ENCODE measurements at regions not wholly inside any gene's neighbourhood (a gene's known extent, or its start where the extent isn't known, plus 50 kb on each side); places are given as distances from the start of the nearest gene placed in this dataset.
"Not testable (repeated sequence)": the region's sequence is repeated elsewhere in the genome, so short reads cannot be mapped to it uniquely, and the experiment has no call there.

DNA sequence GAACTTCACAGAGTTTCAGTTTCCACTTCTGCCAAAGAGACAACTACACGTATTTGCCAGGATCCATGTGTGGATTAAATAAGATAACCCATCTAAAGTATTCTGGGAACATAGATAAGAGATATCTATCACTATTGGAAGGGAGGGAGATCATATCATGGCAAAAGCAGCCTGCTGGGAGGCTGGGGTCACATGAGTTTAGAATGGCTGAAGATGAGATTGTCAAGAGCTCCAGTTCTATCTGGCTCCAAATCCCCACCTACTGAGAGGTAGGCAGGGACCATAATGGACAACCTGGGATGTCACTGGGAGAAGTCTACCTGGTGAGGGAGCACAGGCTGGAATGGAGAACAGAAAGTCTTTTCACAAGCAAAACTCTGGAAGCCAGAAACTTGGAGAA is 192.6 kb upstream of the ST6GAL2 start:
- intact Hi-C loops (cut with DNase I) = no loop called here
- ATAC-seq (ENCODE audit: poor library complexity) = no peak
- DNase-seq = no peak

DNA sequence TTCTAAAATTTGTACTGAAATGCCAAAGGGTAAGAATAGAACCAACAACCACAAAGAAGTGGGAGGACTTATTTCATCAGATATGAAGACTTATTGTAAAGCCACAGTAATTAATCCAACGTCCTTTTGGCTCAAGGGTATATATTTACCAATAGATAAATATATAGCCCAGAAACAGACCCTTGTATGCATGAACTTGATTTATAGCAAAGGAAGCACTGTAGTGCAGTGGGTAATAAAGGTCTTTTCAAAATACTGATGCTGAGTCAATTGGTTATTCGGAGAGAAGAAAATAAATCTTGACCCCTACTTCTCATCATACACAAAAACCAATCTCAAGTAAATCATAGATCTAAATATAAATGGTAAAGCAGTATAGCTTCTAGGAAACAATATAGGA is 200.5 kb upstream of the ST6GAL2 start:
- ATAC-seq (ENCODE audit: poor library complexity) (no peak), DNase-seq (no peak)
- intact Hi-C loops (cut with DNase I) = no loop called here

DNA sequence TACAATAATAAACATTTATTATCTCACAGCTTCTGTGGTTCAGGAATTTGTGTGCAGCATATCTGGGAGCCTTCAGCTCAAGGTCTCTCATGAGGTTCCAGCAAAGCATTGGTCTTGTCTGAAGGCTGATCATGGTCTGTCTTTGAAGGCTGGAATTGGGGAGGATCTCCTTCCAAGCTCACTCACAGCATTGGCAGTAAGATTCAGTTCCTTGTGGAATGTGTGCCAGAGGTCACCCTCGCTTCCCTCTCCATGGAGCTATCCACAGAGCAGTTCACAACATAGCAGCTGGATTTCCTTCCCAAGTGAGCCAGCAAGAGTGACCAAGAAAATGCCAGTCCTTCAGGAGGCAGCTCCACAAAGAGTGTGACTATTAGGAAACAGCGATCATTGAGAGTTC is 202.2 kb upstream of the ST6GAL2 start:
- DNase-seq (no peak), ATAC-seq (ENCODE audit: poor library complexity) (no peak)
- intact Hi-C loops (cut with DNase I) = no loop called here

DNA sequence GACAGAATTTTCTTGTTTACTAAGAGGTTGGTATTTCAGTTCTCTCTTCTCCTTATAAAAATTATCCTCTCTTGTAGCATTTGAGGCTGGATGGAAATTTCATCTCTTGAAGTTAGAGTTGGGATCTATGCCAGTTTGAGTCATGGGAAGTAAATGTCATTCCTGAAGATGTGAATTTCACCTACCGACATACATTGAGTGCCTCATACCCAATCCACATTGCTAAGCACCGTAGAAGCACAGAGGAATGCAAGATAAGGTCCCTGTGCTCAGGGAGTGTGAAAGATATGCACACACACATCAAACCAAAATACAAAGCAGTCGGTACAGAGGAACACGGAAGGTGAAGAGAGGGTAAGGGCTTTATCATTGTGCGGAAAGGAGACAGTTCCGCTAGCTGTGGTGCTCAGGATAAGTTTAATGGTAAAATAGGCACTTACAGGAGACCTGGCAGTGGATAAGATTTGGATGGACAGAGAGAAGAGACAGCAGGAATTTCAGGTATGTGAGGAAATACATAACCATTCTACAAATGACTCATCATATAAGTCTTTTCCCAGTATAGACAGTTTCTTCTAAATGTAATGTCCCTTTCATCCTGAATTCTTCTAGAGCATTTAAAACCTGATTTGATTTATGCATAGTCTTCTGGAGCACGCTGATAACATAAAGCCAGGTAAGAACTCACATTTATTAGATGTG is 205.3 kb upstream of the ST6GAL2 start:
- DNase-seq = no peak
- intact Hi-C loops (cut with DNase I) = no loop called here
- ATAC-seq (ENCODE audit: poor library complexity) = no peak

DNA sequence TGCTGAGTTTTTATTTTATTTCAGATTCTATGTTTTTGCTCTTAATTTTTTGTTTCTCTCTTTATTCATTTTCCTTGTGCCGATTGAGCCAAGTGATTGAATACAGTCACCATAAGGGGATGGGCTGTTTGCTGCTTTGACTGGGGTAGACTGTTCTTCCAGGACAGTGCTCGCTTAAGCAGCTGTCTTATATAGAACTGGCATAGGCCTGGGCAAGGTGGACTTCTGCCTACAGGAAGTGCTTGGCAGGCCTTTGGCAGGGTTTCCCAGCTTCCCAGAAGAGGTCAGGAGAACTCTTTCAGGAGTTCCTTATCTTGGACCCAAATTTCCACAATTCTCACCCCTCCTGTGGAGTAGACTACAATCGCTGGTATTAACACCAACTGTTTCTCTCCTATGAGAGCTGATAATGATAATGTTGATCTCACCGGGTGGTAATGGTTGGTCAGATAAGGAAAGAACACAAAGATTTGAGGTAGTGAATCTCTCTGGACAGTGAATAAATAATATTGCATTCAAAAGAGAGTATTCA is 207.5 kb upstream of the ST6GAL2 start:
- ATAC-seq (ENCODE audit: poor library complexity) (no peak), DNase-seq (no peak)
- intact Hi-C loops (cut with DNase I) = no loop called here

DNA sequence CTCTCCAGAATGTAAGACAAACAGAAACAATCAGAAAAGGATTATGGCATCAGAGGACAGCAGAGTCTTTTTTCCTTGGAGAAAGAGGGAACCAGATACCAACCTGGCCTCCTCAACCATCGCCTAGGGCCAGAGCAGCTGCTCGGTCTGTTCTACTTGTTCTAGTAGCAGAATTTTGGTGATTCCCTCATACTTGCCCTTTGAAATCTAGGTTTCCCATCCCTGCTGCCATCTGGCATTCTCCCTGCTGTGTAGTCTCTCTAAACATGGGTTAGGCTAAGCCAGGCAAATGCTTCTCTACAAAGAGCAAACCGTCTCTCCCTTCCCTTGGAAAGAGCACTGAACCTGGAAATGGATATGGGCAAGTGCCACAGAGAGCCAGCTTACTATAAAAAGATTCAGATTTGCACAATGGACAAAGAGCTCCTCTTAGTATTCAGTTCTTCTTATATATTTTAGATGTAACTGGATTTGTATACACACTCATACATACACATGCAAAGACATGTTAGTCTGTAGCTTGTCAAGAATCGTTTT is 208.6 kb upstream of the ST6GAL2 start:
- DNase-seq (no peak), ATAC-seq (ENCODE audit: poor library complexity) (no peak)
- intact Hi-C loops (cut with DNase I) = no loop called here

DNA sequence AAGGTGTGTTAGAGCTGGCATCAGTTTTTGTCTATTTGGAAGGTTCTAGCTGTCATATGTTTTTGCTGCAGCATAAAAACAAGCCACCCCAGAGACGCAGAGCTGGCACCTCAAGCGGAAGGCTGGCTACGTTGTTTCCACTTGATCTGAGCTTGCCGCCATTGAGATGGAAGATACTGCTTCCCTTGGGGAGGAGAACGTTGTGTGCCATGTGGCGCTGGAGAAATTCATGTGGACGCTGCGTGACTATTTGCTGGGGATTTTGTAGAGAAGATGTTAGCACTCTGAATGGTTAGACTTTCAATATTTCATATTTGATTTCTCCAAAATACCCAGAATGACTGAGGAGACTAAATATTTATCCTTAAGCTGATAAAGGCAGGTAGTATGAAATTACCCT is 216.2 kb upstream of the ST6GAL2 start:
- ATAC-seq (ENCODE audit: poor library complexity) = no peak
- DNase-seq = no peak
- intact Hi-C loops (cut with DNase I) = no loop called here

DNA sequence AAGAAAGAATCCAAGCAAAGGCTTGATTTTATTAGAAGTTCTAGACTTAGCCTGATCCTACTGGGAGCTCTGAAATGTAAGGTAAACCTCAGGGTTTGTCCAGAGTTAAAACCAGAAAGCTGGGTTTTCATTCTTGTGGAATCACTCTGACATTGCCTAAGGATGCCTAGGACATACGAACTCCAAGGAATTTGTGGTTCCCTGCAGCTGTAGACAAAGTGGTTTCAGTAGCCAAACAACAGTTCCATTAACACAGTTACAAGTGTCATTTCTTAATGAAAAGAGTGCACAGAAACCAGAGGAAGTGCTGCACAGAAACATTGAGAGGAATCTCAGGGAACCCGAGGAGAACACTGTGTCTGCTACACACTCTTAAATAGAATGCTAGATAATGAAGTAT is 221.4 kb upstream of the ST6GAL2 start:
- intact Hi-C loops (cut with DNase I) = no loop called here
- DNase-seq (no peak), ATAC-seq (ENCODE audit: poor library complexity) (no peak)

DNA sequence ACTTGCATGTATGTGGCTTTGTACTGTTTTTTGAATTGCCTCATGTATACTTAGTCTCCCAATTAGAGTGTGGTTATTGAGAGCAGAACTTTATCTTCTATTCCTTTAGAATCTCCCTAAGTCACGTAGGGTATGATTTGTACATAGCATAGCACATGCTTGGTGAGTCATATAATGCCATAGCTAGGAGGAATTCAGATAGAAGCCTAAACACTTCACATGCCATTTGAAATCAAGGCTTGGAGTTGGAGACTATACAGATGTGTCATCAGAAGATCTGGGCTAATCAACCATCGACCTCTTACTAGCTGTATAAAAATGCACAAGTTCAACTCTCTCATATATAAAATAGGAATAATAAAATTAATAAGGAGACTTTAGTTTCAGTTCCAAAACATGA is 222.6 kb upstream of the ST6GAL2 start:
- ATAC-seq (ENCODE audit: poor library complexity) = no peak
- intact Hi-C loops (cut with DNase I) = no loop called here
- no peak for DNase-seq

DNA sequence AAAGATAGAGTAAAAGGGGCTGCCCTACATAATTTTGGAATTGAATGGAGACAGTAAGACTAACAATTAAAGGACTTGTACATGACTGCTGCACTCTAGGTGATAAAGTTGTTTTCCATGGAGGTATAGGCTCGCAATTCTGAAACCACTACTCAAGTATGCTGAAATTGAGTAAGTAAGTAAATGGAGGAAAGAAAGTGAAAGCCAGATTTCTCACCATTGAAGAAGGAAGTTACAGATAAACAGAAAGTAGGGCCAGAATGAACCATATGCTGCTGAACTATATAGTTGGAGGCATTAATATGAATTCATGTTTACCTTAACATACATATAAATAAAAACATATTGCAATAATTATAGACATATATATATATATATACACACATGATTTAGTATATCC is 225.7 kb upstream of the ST6GAL2 start:
- ATAC-seq (ENCODE audit: poor library complexity) (no peak), DNase-seq (no peak)
- intact Hi-C loops (cut with DNase I) = no loop called here

DNA sequence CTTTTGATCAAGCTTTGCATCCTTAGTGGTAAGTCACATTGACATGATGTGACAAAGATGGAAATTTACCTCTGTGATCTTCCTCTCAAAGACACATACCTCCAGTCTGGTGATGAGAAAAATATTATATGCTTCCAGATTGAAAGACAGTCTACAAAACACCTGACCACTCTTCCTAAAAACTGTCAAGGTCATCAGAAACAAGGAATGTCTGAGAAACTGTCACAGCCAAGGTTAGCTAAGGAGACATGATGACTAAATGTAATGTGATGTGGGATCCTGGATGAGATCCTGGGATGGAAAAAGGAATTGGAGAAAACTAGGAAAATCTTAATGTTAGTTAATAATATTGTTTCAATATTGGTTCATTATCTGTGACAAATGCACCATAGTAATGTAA is 226.6 kb upstream of the ST6GAL2 start:
- DNase-seq (no peak), ATAC-seq (ENCODE audit: poor library complexity) (no peak)
- intact Hi-C loops (cut with DNase I) = no loop called here

DNA sequence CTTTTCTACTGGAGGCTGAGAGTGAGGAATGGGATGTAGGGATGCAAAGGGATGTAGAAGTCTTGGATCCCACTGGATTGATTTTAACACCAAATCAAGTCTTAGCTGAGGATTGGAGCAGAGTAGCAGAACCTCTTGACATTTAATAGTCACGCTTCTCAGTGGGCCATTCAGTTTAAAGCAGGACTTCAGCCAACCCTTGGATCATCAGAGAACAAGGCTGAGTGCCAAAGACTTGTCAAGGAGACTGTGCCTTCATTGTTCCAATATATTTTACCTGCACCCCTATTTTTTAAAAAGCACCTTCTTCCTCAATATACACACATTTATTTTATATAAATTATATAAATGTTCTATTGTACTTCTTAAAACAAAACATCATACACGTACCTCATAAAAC is 242.4 kb upstream of the ST6GAL2 start:
- DNase-seq (no peak), ATAC-seq (ENCODE audit: poor library complexity) (no peak)
- intact Hi-C loops (cut with DNase I) = no loop called here

DNA sequence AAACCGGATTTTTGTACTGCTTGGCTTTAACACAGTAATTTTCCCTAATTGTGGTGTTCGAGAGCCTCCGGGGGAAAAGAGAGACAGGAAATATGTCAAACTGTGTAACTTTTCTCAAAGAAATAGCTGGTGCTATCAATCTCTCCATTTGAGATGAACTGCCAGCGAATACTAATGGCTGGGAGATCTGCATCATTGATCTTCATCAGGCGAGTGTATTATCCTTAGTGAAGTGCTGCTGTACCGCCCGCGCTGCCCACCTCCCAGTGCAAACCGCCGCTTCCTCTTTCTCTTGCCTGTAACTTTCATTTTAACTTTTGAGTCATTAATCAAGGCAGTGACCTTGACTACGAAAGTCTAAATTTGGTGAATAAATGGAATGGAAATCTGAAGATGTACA is 246.1 kb upstream of the ST6GAL2 start:
- no peak for DNase-seq
- no peak for ATAC-seq (ENCODE audit: poor library complexity)
- intact Hi-C loops (cut with DNase I) = no loop called here

DNA sequence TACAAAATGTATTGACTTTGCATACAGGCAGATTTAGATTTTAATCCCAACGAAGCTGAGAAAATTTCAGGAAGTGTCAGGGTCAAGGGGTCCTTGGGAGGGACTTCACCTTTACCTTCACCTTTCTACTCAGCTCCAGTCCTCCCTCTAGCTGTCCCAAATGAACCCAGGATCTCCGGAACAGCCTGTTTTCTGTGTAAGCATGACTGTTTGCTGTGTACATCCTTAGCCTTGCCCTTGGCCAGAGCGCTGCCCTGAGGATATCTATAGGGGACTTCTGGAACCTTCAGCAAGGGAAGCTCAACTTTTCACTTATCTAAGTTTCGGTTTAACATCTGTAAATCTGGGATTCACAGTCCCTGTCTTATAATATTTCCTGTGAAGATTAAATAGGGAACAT is 246.8 kb upstream of the ST6GAL2 start:
- ATAC-seq (ENCODE audit: poor library complexity) (no peak), DNase-seq (no peak)
- intact Hi-C loops (cut with DNase I) = no loop called here

DNA sequence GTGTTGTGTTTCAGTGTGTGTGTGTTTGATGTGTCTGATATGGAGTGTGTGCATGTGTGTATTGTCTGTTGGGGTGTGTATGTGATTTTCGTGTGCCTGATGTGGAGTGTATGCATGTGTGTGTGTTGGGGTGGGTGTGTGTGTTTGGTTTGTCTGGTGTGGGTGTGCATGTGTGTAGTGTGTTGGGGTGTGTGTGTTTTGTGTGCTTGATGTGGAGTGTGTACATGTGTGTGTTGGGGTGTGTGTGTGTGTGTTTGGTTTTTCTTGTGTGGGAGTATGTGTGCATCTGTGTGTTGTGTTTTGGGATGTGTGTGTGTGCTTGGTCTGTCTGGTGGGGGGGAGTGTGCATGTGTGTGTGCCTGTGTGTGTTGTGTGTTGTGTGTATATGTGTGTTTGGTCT is 247.4 kb upstream of the ST6GAL2 start:
- ATAC-seq (ENCODE audit: poor library complexity) = no peak
- intact Hi-C loops (cut with DNase I) = no loop called here
- DNase-seq = no peak

DNA sequence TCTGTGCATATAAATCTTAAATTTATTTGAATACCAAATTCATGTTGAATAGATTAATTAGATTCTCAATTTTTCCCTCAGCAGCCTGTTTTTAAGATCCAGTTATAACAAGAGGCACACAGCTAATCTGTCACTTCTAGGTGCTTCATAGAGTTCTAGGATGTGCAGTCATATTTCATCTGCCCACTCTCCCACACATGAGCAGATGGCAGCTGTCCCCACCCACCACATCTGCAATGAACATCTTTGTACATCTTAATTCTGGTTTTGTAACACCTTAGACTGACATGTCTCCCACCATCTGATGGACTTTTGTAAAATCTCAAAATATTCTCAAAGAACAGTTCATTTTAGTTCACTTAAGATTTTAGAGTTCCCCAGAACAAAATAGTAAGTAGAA is 250.8 kb upstream of the ST6GAL2 start:
- intact Hi-C loops (cut with DNase I) = no loop called here
- ATAC-seq (ENCODE audit: poor library complexity) = no peak

DNA sequence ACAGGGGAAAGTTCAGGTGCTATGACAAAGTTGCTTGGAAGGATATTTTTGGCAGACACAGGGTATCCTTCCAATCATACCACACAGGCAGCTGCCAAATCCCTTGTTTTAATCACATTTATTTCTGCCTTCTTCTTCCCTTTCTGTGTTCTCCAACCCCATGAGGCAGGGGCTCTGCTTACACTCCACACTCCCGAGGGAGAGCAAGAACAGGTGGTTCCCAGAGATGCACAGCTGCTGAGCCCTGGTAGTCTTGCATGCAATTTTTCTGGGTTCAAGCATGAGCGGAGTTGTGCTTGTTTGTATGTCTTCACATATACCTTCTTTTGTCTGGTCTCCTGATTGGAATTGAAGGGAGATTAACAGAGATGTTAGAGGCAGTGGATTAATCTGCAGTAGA is 251.7 kb upstream of the ST6GAL2 start:
- DNase-seq = no peak
- no peak for ATAC-seq (ENCODE audit: poor library complexity)
- intact Hi-C loops (cut with DNase I) = no loop called here

More for the DNA sequence above, 250.8 kb upstream of the ST6GAL2 start:
- DNase-seq = no peak

DNA sequence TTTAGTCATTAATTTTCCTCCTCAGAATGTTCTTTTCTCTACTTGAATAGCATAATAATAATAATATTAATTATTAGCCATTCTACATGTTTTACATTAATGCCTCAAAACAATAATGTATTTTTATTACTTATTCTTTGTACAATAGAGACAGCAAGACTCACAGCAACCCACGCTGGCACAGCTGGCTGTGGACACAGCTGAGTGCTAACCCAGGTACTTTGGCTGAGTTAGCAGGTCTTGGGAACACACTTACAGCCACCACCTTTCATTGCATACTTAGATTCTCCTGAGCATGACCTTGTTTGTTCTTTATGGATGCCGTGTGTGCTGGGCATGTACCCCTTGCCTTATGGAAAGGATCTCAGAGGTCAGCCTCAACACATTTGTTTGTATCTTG is 260.2 kb upstream of the ST6GAL2 start:
- intact Hi-C loops (cut with DNase I) = no loop called here
- DNase-seq = no peak
- no peak for ATAC-seq (ENCODE audit: poor library complexity)

DNA sequence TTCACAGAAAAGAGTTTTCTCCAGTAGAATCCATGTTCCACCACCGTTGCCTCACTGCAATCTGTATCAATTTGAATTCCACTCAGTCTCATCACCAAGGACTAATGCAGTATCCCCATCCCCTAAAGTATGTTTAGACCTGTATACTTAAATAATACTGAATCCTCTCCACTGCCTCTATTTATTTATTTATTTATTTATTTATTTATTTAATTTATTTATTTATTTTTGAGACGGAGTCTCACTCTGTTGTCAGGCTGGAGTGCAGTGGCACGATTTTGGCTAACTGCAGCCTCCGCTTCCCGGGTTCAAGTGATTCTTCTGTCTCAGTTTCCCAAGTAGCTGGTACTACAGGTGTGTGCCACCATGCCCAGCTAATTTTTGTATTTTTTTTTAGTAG is 260.7 kb upstream of the ST6GAL2 start:
- DNase-seq; ATAC-seq (ENCODE audit: poor library complexity); intact Hi-C loops (cut with DNase I): not testable (repeated sequence)

DNA sequence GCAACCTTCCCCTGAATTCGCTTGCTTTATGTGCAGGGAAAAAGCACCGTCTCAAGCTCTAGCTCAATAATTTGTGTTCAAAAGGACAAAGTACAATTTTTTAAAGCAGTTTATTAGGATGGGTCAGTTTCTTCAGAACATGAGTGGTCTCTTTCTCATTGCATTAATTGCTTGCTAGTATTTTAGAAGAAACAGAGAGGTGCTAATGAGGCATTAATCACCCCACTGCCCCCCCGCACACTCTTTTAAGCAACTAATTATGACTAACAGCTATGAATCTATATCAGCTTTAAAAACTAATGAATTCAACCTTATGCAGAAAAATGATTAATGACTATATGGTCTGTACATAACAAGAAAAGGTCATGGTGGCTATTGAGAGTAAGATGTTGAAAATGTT is 262.1 kb upstream of the ST6GAL2 start:
- intact Hi-C loops (cut with DNase I) = no loop called here
- ATAC-seq (ENCODE audit: poor library complexity) (no peak), DNase-seq (no peak)

DNA sequence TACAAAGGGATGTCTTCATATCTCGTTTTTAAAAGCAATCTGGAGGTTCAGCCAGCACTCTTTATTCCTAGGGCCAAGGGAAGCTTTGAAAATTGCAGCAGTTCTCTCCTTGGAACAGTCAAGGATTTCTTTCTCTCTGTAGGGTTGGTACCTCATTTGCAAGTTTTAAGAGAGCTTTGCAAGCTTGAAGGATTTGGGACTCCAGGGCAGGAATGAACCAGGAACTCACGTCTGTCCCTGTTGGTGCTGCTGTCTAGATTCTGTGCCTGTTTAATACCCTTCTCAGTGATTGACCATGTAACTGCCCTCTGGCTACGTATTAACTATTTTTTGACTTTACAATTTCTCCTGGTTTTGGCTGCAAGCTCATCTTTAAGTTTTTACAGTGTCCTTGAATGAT is 262.5 kb upstream of the ST6GAL2 start:
- intact Hi-C loops (cut with DNase I) = no loop called here
- ATAC-seq (ENCODE audit: poor library complexity) (no peak), DNase-seq (no peak)
